ENCODE measurements at regions not wholly inside any gene's neighbourhood (a gene's known extent, or its start where the extent isn't known, plus 50 kb on each side); places are given as distances from the start of the nearest gene placed in this dataset.

- TF ChIP-seq POLR2A (IDR thresholded peaks at IDR 0.05) (no peak), CTCF (IDR thresholded peaks at IDR 0.05) (no peak)
These were observed 501.6 kb upstream of the PSMD7 start for GRCh38 chr16:73794994-73795393.

All from upper lobe of left lung (tissue), 4 donors.